GM12873 (cell line): ENCODE measurements at regions not wholly inside any gene's neighbourhood (a gene's known extent, or its start where the extent isn't known, plus 50 kb on each side); places are given as distances from the start of the nearest gene placed in this dataset.

ENCODE experiments used
- CTCF ChIP-seq: IDR thresholded peaks from 2 replicates; pipeline ENCODE4 v1.5.1; 2012; ENCODE audit warnings: low read depth, mild to moderate bottlenecking, moderate library complexity, low read length, control low read depth; ENCODE audit not compliant: insufficient read depth; ENCODE audit errors: missing control alignments

- no peak for TF ChIP-seq CTCF
Measured at GRCh38 chr13:76638181-76638580, 248.0 kb downstream of the KCTD12 start.

- no peak for TF ChIP-seq CTCF
Measured at GRCh38 chr13:76637641-76638141, 248.5 kb downstream of the KCTD12 start.

- TF ChIP-seq CTCF, result no peak
Measured at GRCh38 chr13:76636829-76637228, 249.4 kb downstream of the KCTD12 start.

- no peak for TF ChIP-seq CTCF
Measured at GRCh38 chr13:76635232-76636230, 250.7 kb downstream of the KCTD12 start.

GRCh38 chr13:76634431-76635191, 251.6 kb downstream of the KCTD12 start:
- no peak for TF ChIP-seq CTCF

GRCh38 chr13:76632401-76633044, 253.7 kb downstream of the KCTD12 start:
- no peak for TF ChIP-seq CTCF

GRCh38 chr13:76630629-76631230, 255.5 kb downstream of the KCTD12 start:
- TF ChIP-seq CTCF, result no peak
